K562 (cell line): ENCODE measurements at regions not wholly inside any gene's neighbourhood (a gene's known extent, or its start where the extent isn't known, plus 50 kb on each side); places are given as distances from the start of the nearest gene placed in this dataset.
A peak's percentile ranks its signal among the peaks of the same experiment; 100 is the strongest.

Source experiments
- ATAC-seq: fragments of 200-7000 bp; cut with Tn5 transposase; 3 replicates; pipeline ENCODE4 v1.9.1; 2020; ENCODE audit warnings: moderate library complexity
- BruUV-seq: library from RNA; stranded (reverse); fragments of 400-500 nt; replicated peaks from 2 replicates; lab custom pipeline; 2021; lab: Mats Ljungman, UMichigan
- CTCF ChIA-PET: fragments of 300-600 bp; formaldehyde crosslinking; extraction: SDS; loops from one replicate; lab custom pipeline; 2021; ENCODE audit warnings: low intra/inter-chr PET ratio; lab: Yijun Ruan, JAX
- POLR2A ChIA-PET: fragments of 300-600, 350-650 bp; sonication (Branson Sonifier 250); formaldehyde crosslinking; extraction: SDS; loops from one replicate; lab custom pipeline; 2021; ENCODE audit warnings: antibody characterized with exemption, inconsistent platforms; lab: Yijun Ruan, JAX
- DNase-seq, 4 experiments: peaks; one replicate each; pipeline versions ENCODE4 v3.0.0 to v3.0.0-alpha.2; 2011 to 2018; ENCODE audit warnings: low spot score in 3 of 4, mixed read lengths in 3 of 4; ENCODE audit errors: extremely low read depth in 1 of 4
- FAIRE-seq: peaks from 2 replicates; lab custom pipeline; 2011; peaks lifted over from hg19 to GRCh38; lab: Jason Lieb, UNC
- H2AFZ ChIP-seq: 2 replicates; pipeline ENCODE4 v1.6.0; 2011; ENCODE audit warnings: low read depth, low read length, control low read depth, inconsistent platforms
- H3K27ac ChIP-seq: fragments of 200-600 bp; 3 replicates; pipeline ENCODE4 v1.8.0; 2011; ENCODE audit warnings: low read depth, mild to moderate bottlenecking, control low read depth, inconsistent platforms, low read length, moderate library complexity, mixed read lengths; ENCODE audit errors: extremely low read depth
- H3K27me3 ChIP-seq, 2 experiments: fragments of 300-600 bp in 1 of 2; 2 replicates in 1 of 2; 3 replicates in 1 of 2; pipeline versions ENCODE4 v1.6.0 to v1.8.0; 2011; ENCODE audit warnings: inconsistent platforms in 2 of 2, low read length in 2 of 2, mild to moderate bottlenecking in 1 of 2, mixed read lengths in 1 of 2, moderate library complexity in 1 of 2; ENCODE audit not compliant: control insufficient read depth in 2 of 2, insufficient read depth in 2 of 2
- H3K36me3 ChIP-seq: fragments of 300-600 bp; 3 replicates; pipeline ENCODE4 v1.8.0; 2011; ENCODE audit warnings: mild to moderate bottlenecking, low read length, inconsistent platforms; ENCODE audit not compliant: control insufficient read depth, insufficient read depth
- H3K4me1 ChIP-seq, 2 experiments: fragments of 200-600 bp in 1 of 2; replicated peaks in 1 of 2; 2 replicates in 1 of 2; 3 replicates in 1 of 2; pipeline versions ENCODE4 v1.5.1 to v1.8.0; 2011; ENCODE audit warnings: inconsistent platforms in 2 of 2, low read length in 2 of 2, mild to moderate bottlenecking in 1 of 2, mixed read lengths in 1 of 2, moderate library complexity in 1 of 2; ENCODE audit not compliant: control insufficient read depth in 2 of 2, insufficient read depth in 2 of 2
- H3K4me2 ChIP-seq: 2 replicates; pipeline ENCODE4 v1.6.1; 2011; ENCODE audit warnings: low read length, control low read depth, inconsistent platforms, mixed read lengths; ENCODE audit not compliant: insufficient read depth
- H3K4me3 ChIP-seq: fragments of 200-600 bp; sonication (generic), shearing (Covaris generic); 2 replicates; pipeline ENCODE4 v1.5.1; 2016; ENCODE audit warnings: control low read depth, inconsistent platforms
- H3K79me2 ChIP-seq: fragments of 200-600 bp; 3 replicates; pipeline ENCODE4 v1.8.0; 2011; ENCODE audit warnings: low read length, inconsistent platforms; ENCODE audit not compliant: control insufficient read depth, insufficient read depth
- H3K9ac ChIP-seq, 2 experiments: 2 replicates each; pipeline versions ENCODE4 v1.6.0 to v1.6.1; 2011; ENCODE audit warnings: low read depth in 2 of 2, low read length in 2 of 2, control low read depth in 1 of 2, inconsistent platforms in 1 of 2, mild to moderate bottlenecking in 1 of 2, mixed read lengths in 1 of 2; ENCODE audit not compliant: insufficient read depth in 1 of 2
- H3K9me1 ChIP-seq: one replicate; pipeline ENCODE4 v1.6.0; 2011; ENCODE audit warnings: inconsistent platforms, mild to moderate bottlenecking, low read length, moderate library complexity; ENCODE audit not compliant: control insufficient read depth, insufficient read depth
- H3K9me3 ChIP-seq: replicated peaks from 2 replicates; pipeline ENCODE4 v1.5.1; 2011; ENCODE audit warnings: low read depth, low read length, inconsistent platforms; ENCODE audit not compliant: control insufficient read depth, insufficient read depth
- H4K20me1 ChIP-seq: replicated peaks from 2 replicates; pipeline ENCODE4 v1.6.1; 2011; ENCODE audit warnings: low read length, inconsistent platforms, mixed read lengths; ENCODE audit not compliant: control insufficient read depth, insufficient read depth
- KDM5B ChIP-seq: fragments of 200-600 bp; sonication (generic); IDR thresholded peaks from 2 replicates; pipeline ENCODE4 v1.6.1; 2012; ENCODE audit warnings: low read depth, mild to moderate bottlenecking, moderate library complexity, low read length, control low read depth, inconsistent platforms; ENCODE audit not compliant: insufficient replicate concordance
- MTA2 ChIP-seq: fragments of 450-650 bp; IDR thresholded peaks from 2 replicates; pipeline ENCODE4 v1.6.1; 2016; ENCODE audit warnings: low read depth
- POLR2B ChIP-seq: fragments of 450-650 bp; IDR thresholded peaks from 2 replicates; pipeline ENCODE4 v1.6.1; 2018; ENCODE audit warnings: low read depth; ENCODE audit not compliant: partially characterized antibody
- PYGO2 ChIP-seq: fragments of 450-650 bp; IDR thresholded peaks from 2 replicates; pipeline ENCODE4 v1.6.1; 2016; ENCODE audit warnings: mild to moderate bottlenecking, missing genetic modification characterization, moderate library complexity, missing compliant biosample characterization
- RBM15 ChIP-seq: fragments of 200-400 bp; formaldehyde crosslinking; IDR thresholded peaks from 2 replicates; pipeline ENCODE4 v1.6.1; 2018; ENCODE audit warnings: mild to moderate bottlenecking, low read length, moderate library complexity; ENCODE audit not compliant: insufficient read depth
- SAFB ChIP-seq: fragments of 200-400 bp; formaldehyde crosslinking; IDR thresholded peaks from 2 replicates; pipeline ENCODE4 v1.6.1; 2017; ENCODE audit warnings: low read depth, low read length, borderline replicate concordance
- SRSF7 ChIP-seq: fragments of 200-400 bp; formaldehyde crosslinking; optimal IDR thresholded peaks from 2 replicates; pipeline ENCODE3; 2017; ENCODE audit warnings: mild to moderate bottlenecking, low read depth, low read length
- TAF1 ChIP-seq: IDR thresholded peaks from 2 replicates; pipeline ENCODE4 v1.6.1; 2011; ENCODE audit warnings: mild to moderate bottlenecking, low read length, moderate library complexity; ENCODE audit not compliant: insufficient read depth, control insufficient read depth, severe bottlenecking; ENCODE audit errors: extremely low read depth
- USF2 ChIP-seq: sonication (generic); formaldehyde crosslinking; IDR thresholded peaks from 2 replicates; pipeline ENCODE4 v1.5.0; 2020; ENCODE audit warnings: missing genetic modification reagents
- YY1 ChIP-seq, 3 experiments: IDR thresholded peaks; 2 replicates each; pipeline ENCODE4 v1.6.1; 2011; ENCODE audit warnings: low read length in 2 of 3, mild to moderate bottlenecking in 2 of 3, moderate library complexity in 2 of 3, borderline replicate concordance in 1 of 3, control low read depth in 1 of 3, low read depth in 1 of 3; ENCODE audit not compliant: insufficient read depth in 3 of 3, insufficient replicate concordance in 2 of 3, control insufficient read depth in 1 of 3, insufficient read length in 1 of 3; ENCODE audit errors: extremely low read depth in 1 of 3
- ZSCAN29 ChIP-seq: fragments of 450-650 bp; IDR thresholded peaks from 2 replicates; pipeline ENCODE4 v1.6.1; 2017
- WGBS: fragments of 100-300 bp; shearing (Covaris generic); methylation state at CpG from one replicate; pipeline ENCODE4 v1.1.6; 2016; ENCODE audit warnings: low coverage, mixed read lengths; ENCODE audit not compliant: insufficient coverage; ENCODE audit errors: missing lambda C conversion rate; 5-methylcytosine and 5-hydroxymethylcytosine counted together
- in situ Hi-C: fragments of 300-500 bp; cut with MboI; formaldehyde crosslinking; loops from 4 replicates; pipeline ENCODE4 v1.15.0; 2018; ENCODE audit warnings: inconsistent platforms, mixed read lengths
- intact Hi-C: fragments of 100-400 bp; cut with micrococcal nuclease; formaldehyde crosslinking; loops from 2 replicates; pipeline ENCODE4 v1.14.2; 2022
- TF ChIP-seq, protein P1 (sequence below), 2 experiments: fragments of 450-650 bp; formaldehyde crosslinking in 1 of 2; IDR thresholded peaks; 2 replicates each; pipeline versions ENCODE4 v1.4.0 to v1.6.1; 2014 to 2020; ENCODE audit warnings: mild to moderate bottlenecking in 2 of 2, borderline replicate concordance in 1 of 2, low read depth in 1 of 2

DNA sequence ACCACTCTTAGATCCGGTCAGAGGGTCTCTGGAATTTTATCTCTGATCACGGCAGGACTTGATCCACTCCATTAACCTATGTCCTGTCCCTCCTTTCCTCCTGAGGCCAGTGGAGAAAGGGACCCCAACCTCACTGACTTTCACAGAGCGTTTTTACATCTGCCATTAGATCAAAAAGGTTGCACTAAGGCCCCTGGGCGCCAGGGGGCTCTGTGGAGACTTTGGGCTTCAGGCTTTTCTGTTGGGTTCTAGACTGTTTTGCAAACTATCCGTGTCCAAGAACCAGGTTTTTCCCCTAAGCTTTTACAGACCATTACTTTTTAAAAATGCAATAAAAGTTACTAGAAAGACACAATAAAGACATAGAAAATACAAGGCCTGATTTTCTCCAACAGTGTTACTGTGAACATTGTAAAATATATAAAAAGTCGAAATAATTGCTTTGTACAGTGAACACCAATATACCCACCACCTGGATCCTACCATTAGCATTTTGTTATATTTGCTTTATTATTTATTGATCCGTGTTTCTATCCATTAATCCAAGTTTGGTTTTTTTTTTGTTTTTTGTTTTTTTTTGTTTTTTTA is 159.7 kb downstream of the POLR2M start:
- BruUV-seq, result no TSS peak
- in situ Hi-C loops, result loop anchor here (5.0 to 10.0 kb wide), 2 partner anchors 201 to 319 kb away; partner anchors contain the start of gene ALDH1A2
- POLR2A ChIA-PET, result interaction anchor here (1.8 kb wide), 1 partner anchor 11 kb away, joined by 3 read pairs; no protein-coding TSS in a partner anchor
- Histone ChIP-seq H3K9me3 (no peaks in the 10 kb centered on the region), H3K27ac (no peak overlapping the region), H3K4me3 (no peak overlapping the region), H4K20me1 (no peaks in the 10 kb centered on the region), H3K27me3 (peaks cover 0 to 8% of the 10 kb centered on the region in 2 experiments; a peak in 2 of 5 replicates), H3K36me3 (no peaks in the 10 kb centered on the region), H3K4me1 (no peaks in the 10 kb centered on the region), H3K79me2 (no peaks in the 10 kb centered on the region), H3K4me2 (no peak overlapping the region), H3K9me1 (no peaks in the 10 kb centered on the region), H2AFZ (no peak overlapping the region), H3K9ac (no peak overlapping the region)
- ATAC-seq (peak; percentile 93), FAIRE-seq (peak; percentile 81), DNase-seq (peak; percentile 47 to 82 (median 52))
- 13% methylated on average over 7 of the region's 7 CpGs for WGBS
- CTCF ChIA-PET, result interaction anchor here (0.6 to 2.5 kb wide), 3 partner anchors 9 to 205 kb away, joined by 3 to 10 read pairs (median 3); no protein-coding TSS in a partner anchor
- intact Hi-C loops, result loop anchor here (1.0 kb wide), 3 partner anchors 200 to 316 kb away; no protein-coding TSS in a partner anchor
- TF ChIP-seq YY1 (IDR thresholded peaks at IDR 0.05; ENCODE audit: borderline replicate concordance in 1 of 3, control insufficient read depth in 1 of 3, extremely low read depth in 1 of 3, insufficient read depth in 3 of 3, insufficient read length in 1 of 3, insufficient replicate concordance in 2 of 3, low read depth in 1 of 3, low read length in 2 of 3) (peak in 1 of 3 experiments; percentile 15), SAFB (no peak), MTA2 (no peak), USF2 (CRISPR knock-in tag) (no peak), TAF1 (no peak), KDM5B (no peak), POLR2B (no peak), ZSCAN29 (no peak), RBM15 (no peak), PYGO2 (tag) (no peak), SRSF7 (no peak)
- TF ChIP-seq, protein P1, sequence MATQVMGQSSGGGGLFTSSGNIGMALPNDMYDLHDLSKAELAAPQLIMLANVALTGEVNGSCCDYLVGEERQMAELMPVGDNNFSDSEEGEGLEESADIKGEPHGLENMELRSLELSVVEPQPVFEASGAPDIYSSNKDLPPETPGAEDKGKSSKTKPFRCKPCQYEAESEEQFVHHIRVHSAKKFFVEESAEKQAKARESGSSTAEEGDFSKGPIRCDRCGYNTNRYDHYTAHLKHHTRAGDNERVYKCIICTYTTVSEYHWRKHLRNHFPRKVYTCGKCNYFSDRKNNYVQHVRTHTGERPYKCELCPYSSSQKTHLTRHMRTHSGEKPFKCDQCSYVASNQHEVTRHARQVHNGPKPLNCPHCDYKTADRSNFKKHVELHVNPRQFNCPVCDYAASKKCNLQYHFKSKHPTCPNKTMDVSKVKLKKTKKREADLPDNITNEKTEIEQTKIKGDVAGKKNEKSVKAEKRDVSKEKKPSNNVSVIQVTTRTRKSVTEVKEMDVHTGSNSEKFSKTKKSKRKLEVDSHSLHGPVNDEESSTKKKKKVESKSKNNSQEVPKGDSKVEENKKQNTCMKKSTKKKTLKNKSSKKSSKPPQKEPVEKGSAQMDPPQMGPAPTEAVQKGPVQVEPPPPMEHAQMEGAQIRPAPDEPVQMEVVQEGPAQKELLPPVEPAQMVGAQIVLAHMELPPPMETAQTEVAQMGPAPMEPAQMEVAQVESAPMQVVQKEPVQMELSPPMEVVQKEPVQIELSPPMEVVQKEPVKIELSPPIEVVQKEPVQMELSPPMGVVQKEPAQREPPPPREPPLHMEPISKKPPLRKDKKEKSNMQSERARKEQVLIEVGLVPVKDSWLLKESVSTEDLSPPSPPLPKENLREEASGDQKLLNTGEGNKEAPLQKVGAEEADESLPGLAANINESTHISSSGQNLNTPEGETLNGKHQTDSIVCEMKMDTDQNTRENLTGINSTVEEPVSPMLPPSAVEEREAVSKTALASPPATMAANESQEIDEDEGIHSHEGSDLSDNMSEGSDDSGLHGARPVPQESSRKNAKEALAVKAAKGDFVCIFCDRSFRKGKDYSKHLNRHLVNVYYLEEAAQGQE (IDR thresholded peaks at IDR 0.05; ENCODE audit: borderline replicate concordance), result peak; percentile 56; the same call in 1 of the 2 replicates
- TF ChIP-seq, protein P1 (CRISPR knock-in tag; IDR thresholded peaks at IDR 0.05; ENCODE audit: low read depth), result no peak
